KMS-11 (cell line): ENCODE measurements at regions not wholly inside any gene's neighbourhood (a gene's known extent, or its start where the extent isn't known, plus 50 kb on each side); places are given as distances from the start of the nearest gene placed in this dataset.

Experiments
- H2AFZ ChIP-seq: fragments of 200-600 bp; sonication (generic); 2 replicates; pipeline ENCODE4 v1.6.1; 2016; ENCODE audit warnings: antibody characterized with exemption, mixed run types, low read depth
- H3K27ac ChIP-seq: fragments of 200-600 bp; sonication (generic); 2 replicates; pipeline ENCODE4 v1.6.1; 2016; ENCODE audit warnings: mild to moderate bottlenecking, mixed run types
- H3K27me3 ChIP-seq: fragments of 200-600 bp; sonication (generic); 2 replicates; pipeline ENCODE4 v1.6.1; 2017; ENCODE audit warnings: mild to moderate bottlenecking, low read depth, mixed run types, moderate library complexity; ENCODE audit not compliant: insufficient read depth
- H3K36me3 ChIP-seq: fragments of 200-600 bp; sonication (generic); 2 replicates; pipeline ENCODE4 v1.6.1; 2017; ENCODE audit warnings: mild to moderate bottlenecking, mixed run types; ENCODE audit not compliant: insufficient read depth
- H3K4me1 ChIP-seq: fragments of 200-600 bp; sonication (generic); 2 replicates; pipeline ENCODE4 v1.6.1; 2016; ENCODE audit warnings: mild to moderate bottlenecking, low read depth, mixed run types; ENCODE audit not compliant: poor library complexity, severe bottlenecking
- H3K4me2 ChIP-seq: fragments of 200-600 bp; sonication (generic); 2 replicates; pipeline ENCODE4 v1.7.0; 2016; ENCODE audit warnings: mild to moderate bottlenecking, mixed run types
- H3K4me3 ChIP-seq: fragments of 200-600 bp; sonication (generic); IDR thresholded peaks from 2 replicates; pipeline ENCODE4 v1.6.1; 2017; ENCODE audit warnings: low read depth, low read length, mixed read lengths; ENCODE audit not compliant: insufficient read depth
- H3K79me2 ChIP-seq: fragments of 200-600 bp; sonication (generic); 2 replicates; pipeline ENCODE4 v1.6.1; 2016; ENCODE audit warnings: low read depth, mixed run types; ENCODE audit not compliant: insufficient read depth
- H3K9ac ChIP-seq: fragments of 200-600 bp; sonication (generic); 2 replicates; pipeline ENCODE4 v1.6.1; 2016; ENCODE audit warnings: mild to moderate bottlenecking, mixed run types
- H4K20me1 ChIP-seq: fragments of 200-600 bp; sonication (generic); 2 replicates; pipeline ENCODE4 v1.6.1; 2016; ENCODE audit warnings: mild to moderate bottlenecking, mixed run types; ENCODE audit not compliant: insufficient read depth
- TF ChIP-seq, protein P1 (sequence below): fragments of 200-600 bp; sonication (generic); conservative IDR thresholded peaks from 2 replicates; pipeline ENCODE4 v1.6.1; 2017; ENCODE audit warnings: low read depth, mild to moderate bottlenecking, antibody characterized with exemption, low read length, moderate library complexity, mixed read lengths

DNA sequence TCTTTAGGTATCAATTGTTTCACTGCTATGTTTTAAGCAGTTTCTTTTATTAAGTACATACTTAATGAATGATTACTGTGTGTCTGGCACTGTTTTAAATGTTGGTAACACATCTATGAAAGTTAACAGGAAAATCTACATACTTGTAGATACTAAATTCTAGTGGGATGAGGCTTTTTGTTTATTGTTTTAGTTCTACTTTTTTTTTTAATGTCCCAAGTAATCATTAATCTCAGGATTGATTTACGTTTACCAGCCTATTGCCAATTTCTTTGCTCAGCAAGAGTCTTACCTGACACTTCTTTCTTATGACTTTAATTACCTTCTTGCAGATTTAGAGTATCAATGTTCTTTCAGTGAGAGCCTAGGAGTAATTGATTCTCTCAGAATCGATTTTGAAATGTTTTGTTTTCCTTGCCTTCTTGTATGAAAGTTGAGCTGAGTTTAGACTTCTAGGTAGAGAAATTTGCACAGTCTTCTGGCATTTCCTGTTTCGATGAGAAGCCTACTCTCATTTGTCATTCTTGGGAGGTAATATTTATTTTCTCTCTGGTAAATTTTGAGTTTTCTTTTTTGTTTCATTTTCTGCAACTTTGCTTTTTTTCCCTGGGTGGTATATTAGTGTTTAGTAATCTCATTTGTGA is 235.2 kb upstream of the ANKRD50 start:
- no peak overlapping the region; the same call in 1 of the 2 replicates for H2AFZ ChIP-seq
- H3K9ac ChIP-seq: no peak overlapping the region
- peaks cover 57% of the 10 kb centered on the region for H3K4me1 ChIP-seq
- no peaks in the 10 kb centered on the region for H3K27me3 ChIP-seq
- peak overlapping the region; percentile 90 for H3K4me2 ChIP-seq
- TF ChIP-seq, protein P1, sequence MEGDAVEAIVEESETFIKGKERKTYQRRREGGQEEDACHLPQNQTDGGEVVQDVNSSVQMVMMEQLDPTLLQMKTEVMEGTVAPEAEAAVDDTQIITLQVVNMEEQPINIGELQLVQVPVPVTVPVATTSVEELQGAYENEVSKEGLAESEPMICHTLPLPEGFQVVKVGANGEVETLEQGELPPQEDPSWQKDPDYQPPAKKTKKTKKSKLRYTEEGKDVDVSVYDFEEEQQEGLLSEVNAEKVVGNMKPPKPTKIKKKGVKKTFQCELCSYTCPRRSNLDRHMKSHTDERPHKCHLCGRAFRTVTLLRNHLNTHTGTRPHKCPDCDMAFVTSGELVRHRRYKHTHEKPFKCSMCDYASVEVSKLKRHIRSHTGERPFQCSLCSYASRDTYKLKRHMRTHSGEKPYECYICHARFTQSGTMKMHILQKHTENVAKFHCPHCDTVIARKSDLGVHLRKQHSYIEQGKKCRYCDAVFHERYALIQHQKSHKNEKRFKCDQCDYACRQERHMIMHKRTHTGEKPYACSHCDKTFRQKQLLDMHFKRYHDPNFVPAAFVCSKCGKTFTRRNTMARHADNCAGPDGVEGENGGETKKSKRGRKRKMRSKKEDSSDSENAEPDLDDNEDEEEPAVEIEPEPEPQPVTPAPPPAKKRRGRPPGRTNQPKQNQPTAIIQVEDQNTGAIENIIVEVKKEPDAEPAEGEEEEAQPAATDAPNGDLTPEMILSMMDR: no peak
- no peak overlapping the region for H3K4me3 ChIP-seq
- no peaks in the 10 kb centered on the region for H3K79me2 ChIP-seq
- no peaks in the 10 kb centered on the region for H3K36me3 ChIP-seq
- no peaks in the 10 kb centered on the region for H4K20me1 ChIP-seq
- peak overlapping the region; percentile 31; the same call in 1 of the 2 replicates for H3K27ac ChIP-seq

DNA sequence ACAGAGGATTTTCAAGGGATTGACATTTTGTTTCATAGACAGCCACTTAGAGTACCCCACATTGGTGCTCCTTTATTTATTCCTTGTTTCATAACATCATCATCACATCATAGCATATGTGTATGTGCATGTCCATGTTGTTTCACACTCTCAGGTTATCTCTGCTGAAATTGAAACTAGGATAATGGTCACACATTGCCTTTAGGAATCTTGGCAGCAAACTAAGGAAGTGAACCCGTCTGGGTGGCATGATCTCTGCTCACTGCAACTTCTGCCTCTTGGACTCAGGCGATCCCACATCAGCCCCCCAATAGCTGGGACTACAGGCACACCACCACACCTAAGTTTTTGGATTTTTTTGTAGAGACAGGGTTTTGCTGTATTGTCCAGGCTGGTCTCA is 234.2 kb upstream of the ANKRD50 start:
- no peak overlapping the region for H3K4me3 ChIP-seq
- no peak overlapping the region for H3K27ac ChIP-seq
- TF ChIP-seq, protein P1: no peak
- peak overlapping the region; percentile 90 for H3K4me2 ChIP-seq
- H2AFZ ChIP-seq: peak overlapping the region; percentile 42; the same call in 1 of the 2 replicates
- no peak overlapping the region for H3K9ac ChIP-seq
- H3K79me2 ChIP-seq: no peaks in the 10 kb centered on the region
- H3K36me3 ChIP-seq: no peaks in the 10 kb centered on the region
- peaks cover 57% of the 10 kb centered on the region for H3K4me1 ChIP-seq
- no peaks in the 10 kb centered on the region for H3K27me3 ChIP-seq
- H4K20me1 ChIP-seq: no peaks in the 10 kb centered on the region

DNA sequence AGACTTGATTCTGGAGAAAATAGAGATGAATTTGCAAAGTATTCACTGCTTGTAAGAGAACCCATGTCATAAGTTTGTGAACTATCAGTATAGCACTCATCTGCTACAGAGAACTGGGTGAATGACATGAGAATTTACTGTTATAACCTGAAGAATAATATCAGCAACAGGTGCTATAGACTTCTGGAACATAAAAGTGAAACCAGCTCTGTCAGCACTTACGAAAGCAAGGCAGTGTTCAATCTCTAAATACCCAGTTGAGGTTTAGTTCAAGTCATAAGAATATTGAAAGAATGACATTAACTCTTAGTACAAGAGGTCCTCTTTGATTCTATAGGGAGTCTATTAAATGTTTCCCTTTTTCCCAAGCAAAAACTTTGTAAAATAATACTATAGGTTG is 232.9 kb upstream of the ANKRD50 start:
- H3K27me3 ChIP-seq: no peaks in the 10 kb centered on the region
- no peaks in the 10 kb centered on the region for H3K36me3 ChIP-seq
- peak overlapping the region; percentile 63 for H3K4me2 ChIP-seq
- no peak overlapping the region for H3K4me3 ChIP-seq
- H3K4me1 ChIP-seq: peaks cover 57% of the 10 kb centered on the region
- peak overlapping the region; percentile 56 for H3K27ac ChIP-seq
- TF ChIP-seq, protein P1: no peak
- no peak overlapping the region for H2AFZ ChIP-seq
- no peaks in the 10 kb centered on the region for H3K79me2 ChIP-seq
- H3K9ac ChIP-seq: no peak overlapping the region
- H4K20me1 ChIP-seq: no peaks in the 10 kb centered on the region

DNA sequence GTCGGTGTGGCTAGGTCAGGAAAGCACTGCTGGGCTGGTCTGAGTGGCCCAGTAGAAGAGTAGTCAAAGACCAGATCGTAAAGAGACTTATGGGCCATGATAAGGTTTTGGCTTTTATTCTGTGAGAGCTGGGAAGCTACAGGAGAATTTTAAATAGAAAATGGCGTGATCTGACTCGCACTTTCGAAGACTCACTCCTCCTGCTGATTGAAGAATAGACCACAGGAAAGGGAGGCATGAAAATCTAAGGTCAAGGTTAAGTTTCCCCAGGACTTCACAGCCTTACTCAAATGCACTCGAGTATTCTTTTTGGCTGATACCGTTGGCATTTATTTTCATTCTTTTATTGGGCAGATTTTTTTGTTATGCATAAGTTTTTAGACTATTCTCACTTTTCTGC is 231.4 kb upstream of the ANKRD50 start:
- Histone ChIP-seq H3K4me1 (peaks cover 45% of the 10 kb centered on the region), H3K4me3 (no peak overlapping the region), H3K4me2 (no peak overlapping the region), H4K20me1 (no peaks in the 10 kb centered on the region), H3K79me2 (no peaks in the 10 kb centered on the region), H3K36me3 (no peaks in the 10 kb centered on the region), H3K27me3 (no peaks in the 10 kb centered on the region), H3K27ac (no peak overlapping the region), H2AFZ (no peak overlapping the region), H3K9ac (no peak overlapping the region)
- TF ChIP-seq, protein P1: no peak
